Gastroesophageal sphincter (tissue), 4 donors: ENCODE measurements at regions not wholly inside any gene's neighbourhood (a gene's known extent, or its start where the extent isn't known, plus 50 kb on each side); places are given as distances from the start of the nearest gene placed in this dataset.

Source experiments
- ATAC-seq: fragments of 150-250 bp; one replicate; pipeline ENCODE4 v1.9.1; 2016; ENCODE audit warnings: mild to moderate bottlenecking, moderate library complexity
- H3K27ac ChIP-seq, 4 donors: fragments of 200-600 bp; sonication (generic) in 3 of 4; 1 replicate in 3 of 4; 2 replicates in 1 of 4; pipeline ENCODE4 v1.5.1; 2016 to 2019
- H3K27me3 ChIP-seq: fragments of 200-600 bp; sonication (generic); one replicate; pipeline ENCODE4 v1.5.1; 2019
- H3K36me3 ChIP-seq, 2 donors: fragments of 200-600 bp; sonication (generic); one replicate each; pipeline ENCODE4 v1.5.1; 2019; ENCODE audit warnings: control low read depth in 1 of 2
- H3K4me1 ChIP-seq, 3 donors: fragments of 200-600 bp; sonication (generic); 1 replicate in 2 of 3; 2 replicates in 1 of 3; pipeline ENCODE4 v1.5.1; 2016 to 2019; ENCODE audit warnings: control low read depth in 2 of 3
- H3K4me3 ChIP-seq, 2 donors: fragments of 200-600 bp; sonication (generic); one replicate each; pipeline ENCODE4 v1.5.1; 2019; ENCODE audit warnings: mild to moderate bottlenecking in 1 of 2, moderate library complexity in 1 of 2
- H3K9me3 ChIP-seq, 3 donors: fragments of 200-600 bp; sonication (generic); one replicate each; pipeline ENCODE4 v1.5.1; 2017 to 2019; ENCODE audit warnings: control low read depth in 2 of 3
- EP300 ChIP-seq: sonication (generic); formaldehyde crosslinking; IDR thresholded peaks from one replicate; pipeline ENCODE4 v1.6.1; 2017; ENCODE audit warnings: antibody characterized with exemption, mild to moderate bottlenecking
- POLR2A ChIP-seq, 2 donors: fragments of 450-650 bp; IDR thresholded peaks; one replicate each; pipeline ENCODE4 v1.6.1; 2017; ENCODE audit warnings: antibody characterized with exemption in 2 of 2, mild to moderate bottlenecking in 2 of 2, moderate library complexity in 1 of 2
- POLR2AphosphoS5 ChIP-seq: sonication (generic); formaldehyde crosslinking; IDR thresholded peaks from one replicate; pipeline ENCODE4 v1.6.1; 2017; ENCODE audit warnings: antibody characterized with exemption
- WGBS, 2 donors: methylation state at CpG; one replicate each; pipeline ENCODE4 v1.1.5; 2018; ENCODE audit warnings: low coverage in 1 of 2; 5-methylcytosine and 5-hydroxymethylcytosine counted together
- TF ChIP-seq, protein P1 (sequence below), 4 experiments: fragments of 200-600 bp in 2 of 4; fragments of 450-650 bp in 2 of 4; sonication (generic) in 1 of 4; IDR thresholded peaks; one replicate each; pipeline ENCODE4 v1.5.1; 2017 to 2019; ENCODE audit warnings: antibody characterized with exemption in 4 of 4, mild to moderate bottlenecking in 2 of 4, moderate library complexity in 2 of 4

GRCh38 chr4:22910200-22910599 is 217.5 kb downstream of the GBA3 start:
- H3K4me3 ChIP-seq, result no peak overlapping the region
- H3K4me1 ChIP-seq, result no peaks in the 10 kb centered on the region
- no peaks in the 10 kb centered on the region for H3K36me3 ChIP-seq
- 42 to 56% methylated on average over 1 to 2 of the region's 2 CpGs for WGBS, 2 donors
- no peaks in the 10 kb centered on the region for H3K9me3 ChIP-seq
- ATAC-seq, result no peak
- TF ChIP-seq POLR2AphosphoS5 (no peak), EP300 (no peak), POLR2A (IDR thresholded peaks at IDR 0.05) (no peak)
- TF ChIP-seq, protein P1, sequence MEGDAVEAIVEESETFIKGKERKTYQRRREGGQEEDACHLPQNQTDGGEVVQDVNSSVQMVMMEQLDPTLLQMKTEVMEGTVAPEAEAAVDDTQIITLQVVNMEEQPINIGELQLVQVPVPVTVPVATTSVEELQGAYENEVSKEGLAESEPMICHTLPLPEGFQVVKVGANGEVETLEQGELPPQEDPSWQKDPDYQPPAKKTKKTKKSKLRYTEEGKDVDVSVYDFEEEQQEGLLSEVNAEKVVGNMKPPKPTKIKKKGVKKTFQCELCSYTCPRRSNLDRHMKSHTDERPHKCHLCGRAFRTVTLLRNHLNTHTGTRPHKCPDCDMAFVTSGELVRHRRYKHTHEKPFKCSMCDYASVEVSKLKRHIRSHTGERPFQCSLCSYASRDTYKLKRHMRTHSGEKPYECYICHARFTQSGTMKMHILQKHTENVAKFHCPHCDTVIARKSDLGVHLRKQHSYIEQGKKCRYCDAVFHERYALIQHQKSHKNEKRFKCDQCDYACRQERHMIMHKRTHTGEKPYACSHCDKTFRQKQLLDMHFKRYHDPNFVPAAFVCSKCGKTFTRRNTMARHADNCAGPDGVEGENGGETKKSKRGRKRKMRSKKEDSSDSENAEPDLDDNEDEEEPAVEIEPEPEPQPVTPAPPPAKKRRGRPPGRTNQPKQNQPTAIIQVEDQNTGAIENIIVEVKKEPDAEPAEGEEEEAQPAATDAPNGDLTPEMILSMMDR (IDR thresholded peaks at IDR 0.05), result no peak
- no peak overlapping the region for H3K27ac ChIP-seq
- H3K27me3 ChIP-seq, result no peaks in the 10 kb centered on the region

DNA sequence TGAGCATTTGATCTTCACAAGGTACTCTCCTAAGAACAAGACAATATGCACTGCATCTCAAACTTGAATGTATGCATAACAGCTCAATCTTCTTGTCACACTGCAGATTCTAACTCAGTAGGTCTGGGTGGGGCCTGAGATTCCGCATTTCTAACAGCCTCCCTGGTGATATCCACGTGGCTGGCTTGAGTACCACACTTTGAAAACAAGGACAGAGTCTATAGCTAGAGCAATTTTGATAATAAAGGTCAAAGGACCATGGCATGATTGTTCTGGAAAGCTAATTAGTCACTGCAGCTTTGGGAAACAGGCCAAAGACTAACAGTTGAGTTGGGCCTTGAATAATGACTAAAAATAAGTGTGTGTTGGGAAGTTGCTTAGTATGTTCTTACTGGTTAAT is 213.3 kb downstream of the GBA3 start:
- Histone ChIP-seq H3K27me3 (no peaks in the 10 kb centered on the region), H3K4me3 (no peak overlapping the region), H3K27ac (no peak overlapping the region), H3K4me1 (no peaks in the 10 kb centered on the region), H3K9me3 (no peaks in the 10 kb centered on the region), H3K36me3 (no peaks in the 10 kb centered on the region)
- TF ChIP-seq, protein P1 (IDR thresholded peaks at IDR 0.05), result no peak
- TF ChIP-seq POLR2AphosphoS5, result no peak
- TF ChIP-seq EP300, result no peak
- TF ChIP-seq POLR2A (IDR thresholded peaks at IDR 0.05), result no peak
- no peak for ATAC-seq
- WGBS, 2 donors, result 50 to 56% methylated on average over 2 of the region's 2 CpGs

DNA sequence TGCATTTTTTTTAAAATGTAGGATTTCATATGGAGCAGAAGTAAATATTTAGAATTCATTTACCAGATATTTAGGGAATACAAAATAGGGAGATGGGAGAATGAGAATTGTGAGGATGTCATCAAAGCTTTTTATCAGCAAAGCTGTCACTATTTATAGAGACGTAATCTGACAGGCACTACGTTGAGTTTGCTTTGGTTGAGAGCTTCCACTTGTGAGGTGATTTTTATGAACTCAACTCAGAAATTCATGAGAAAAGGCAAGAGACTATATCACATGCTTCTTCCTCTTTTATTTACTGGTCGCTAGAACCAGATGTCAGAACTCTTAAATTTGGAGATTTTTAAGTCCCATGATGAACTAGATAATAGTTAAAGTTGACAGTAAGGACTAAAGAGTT is 211.2 kb downstream of the GBA3 start:
- 25 to 33% methylated on average over 3 of the region's 3 CpGs for WGBS, 2 donors
- no peaks in the 10 kb centered on the region for H3K9me3 ChIP-seq
- ATAC-seq, result no peak
- H3K36me3 ChIP-seq, result no peaks in the 10 kb centered on the region
- H3K4me1 ChIP-seq, result no peaks in the 10 kb centered on the region
- no peak overlapping the region for H3K27ac ChIP-seq
- TF ChIP-seq EP300, result no peak
- no peak for TF ChIP-seq POLR2A (IDR thresholded peaks at IDR 0.05)
- TF ChIP-seq, protein P1 (IDR thresholded peaks at IDR 0.05), result no peak
- TF ChIP-seq POLR2AphosphoS5, result no peak
- H3K4me3 ChIP-seq, result no peak overlapping the region
- H3K27me3 ChIP-seq, result no peaks in the 10 kb centered on the region

DNA sequence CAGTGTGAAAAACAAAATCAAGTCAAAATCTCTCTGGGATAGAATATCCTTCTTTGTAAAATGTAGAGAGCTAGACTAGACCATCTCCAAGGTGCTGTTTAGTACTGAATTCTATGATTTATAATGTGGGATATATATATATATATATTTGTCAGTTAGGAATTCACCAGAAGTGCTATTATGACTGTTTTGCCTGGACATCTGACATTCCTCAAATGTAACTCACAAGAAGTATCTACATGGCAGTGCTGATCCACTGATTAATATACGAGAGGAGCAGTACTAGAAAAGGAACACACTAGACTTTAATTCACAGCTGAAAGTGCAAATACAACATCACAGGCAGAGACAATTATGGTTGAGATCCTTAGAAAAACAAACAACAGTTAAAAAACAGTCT is 208.9 kb downstream of the GBA3 start:
- Histone ChIP-seq H3K27ac (no peak overlapping the region), H3K27me3 (no peaks in the 10 kb centered on the region), H3K9me3 (no peaks in the 10 kb centered on the region), H3K36me3 (no peaks in the 10 kb centered on the region), H3K4me3 (no peak overlapping the region), H3K4me1 (no peaks in the 10 kb centered on the region)
- ATAC-seq, result no peak
- WGBS, 2 donors, result 33 to 50% methylated on average over 1 of the region's 1 CpG
- TF ChIP-seq EP300 (no peak), POLR2AphosphoS5 (no peak), POLR2A (IDR thresholded peaks at IDR 0.05) (no peak)
- TF ChIP-seq, protein P1 (IDR thresholded peaks at IDR 0.05), result no peak

DNA sequence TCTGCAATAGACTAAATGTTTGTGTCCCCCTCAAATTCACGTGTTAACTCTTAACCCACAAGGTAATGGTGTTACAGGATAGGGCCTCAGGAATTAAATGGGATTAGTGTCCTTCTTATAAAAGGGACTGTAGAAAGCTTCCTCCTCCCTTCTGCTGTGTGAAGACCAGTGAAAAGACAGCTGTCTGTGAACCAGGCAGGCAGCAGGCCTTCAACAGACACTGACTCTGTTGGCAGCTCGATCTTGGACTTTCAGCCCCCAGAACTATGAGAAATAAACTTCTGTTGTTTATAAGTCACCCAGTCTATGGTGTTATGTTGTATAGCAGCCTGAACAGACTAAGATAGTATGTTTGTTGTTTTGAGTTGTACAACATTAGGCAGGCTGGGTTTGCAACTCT is 208.1 kb downstream of the GBA3 start:
- H3K27ac ChIP-seq, result no peak overlapping the region
- no peaks in the 10 kb centered on the region for H3K27me3 ChIP-seq
- no peaks in the 10 kb centered on the region for H3K9me3 ChIP-seq
- no peak for ATAC-seq
- no peak overlapping the region for H3K4me3 ChIP-seq
- no peaks in the 10 kb centered on the region for H3K36me3 ChIP-seq
- TF ChIP-seq POLR2AphosphoS5 (no peak), POLR2A (IDR thresholded peaks at IDR 0.05) (no peak), EP300 (no peak)
- TF ChIP-seq, protein P1 (IDR thresholded peaks at IDR 0.05), result no peak
- WGBS, 2 donors, result 29 to 38% methylated on average over 1 to 2 of the region's 2 CpGs
- H3K4me1 ChIP-seq, result no peaks in the 10 kb centered on the region
